ENCODE measurements at regions not wholly inside any gene's neighbourhood (a gene's known extent, or its start where the extent isn't known, plus 50 kb on each side); places are given as distances from the start of the nearest gene placed in this dataset.
"Not testable (repeated sequence)": the region's sequence is repeated elsewhere in the genome, so short reads cannot be mapped to it uniquely, and the experiment has no call there.

DNA sequence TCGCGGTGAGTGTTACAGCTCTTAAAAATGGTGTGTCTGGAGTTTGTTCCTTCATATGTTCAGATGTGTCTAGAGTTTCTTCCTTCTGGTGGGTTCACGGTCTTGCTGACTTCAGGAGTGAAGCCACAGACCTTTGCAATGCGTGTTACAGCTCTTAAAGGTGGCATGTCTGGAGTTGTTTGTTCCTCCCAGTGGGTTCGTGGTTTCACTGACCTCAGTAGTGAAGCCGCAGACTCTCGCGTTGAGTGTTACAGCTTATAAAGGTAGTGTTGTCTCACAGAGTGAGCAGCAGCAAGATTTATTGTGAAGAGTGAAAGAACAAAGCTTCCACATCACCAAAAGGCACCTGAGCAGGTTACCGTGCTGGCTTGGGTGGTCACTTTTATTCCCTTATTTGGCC is 135.9 kb upstream of the INTU start:
- H3K36me3 Mint-ChIP-seq (ENCODE audit: insufficient read depth); H3K27me3 Mint-ChIP-seq (ENCODE audit: low read depth); H3K4me3 Mint-ChIP-seq; ATAC-seq; H3K9me3 Mint-ChIP-seq; H3K4me1 Mint-ChIP-seq (ENCODE audit: low read depth); DNase-seq: not testable (repeated sequence)

GRCh38 chr4:127498366-127498765 is 134.4 kb upstream of the INTU start:
- Mint-ChIP-seq H3K27me3 (ENCODE audit: low read depth) (no peaks in the 10 kb centered on the region), H3K9me3 (peaks cover 6% of the 10 kb centered on the region), H3K4me1 (ENCODE audit: low read depth) (no peaks in the 10 kb centered on the region), H3K4me3 (no peak overlapping the region), H3K36me3 (ENCODE audit: insufficient read depth) (no peaks in the 10 kb centered on the region)
- ATAC-seq (no peak), DNase-seq (no peak)

DNA sequence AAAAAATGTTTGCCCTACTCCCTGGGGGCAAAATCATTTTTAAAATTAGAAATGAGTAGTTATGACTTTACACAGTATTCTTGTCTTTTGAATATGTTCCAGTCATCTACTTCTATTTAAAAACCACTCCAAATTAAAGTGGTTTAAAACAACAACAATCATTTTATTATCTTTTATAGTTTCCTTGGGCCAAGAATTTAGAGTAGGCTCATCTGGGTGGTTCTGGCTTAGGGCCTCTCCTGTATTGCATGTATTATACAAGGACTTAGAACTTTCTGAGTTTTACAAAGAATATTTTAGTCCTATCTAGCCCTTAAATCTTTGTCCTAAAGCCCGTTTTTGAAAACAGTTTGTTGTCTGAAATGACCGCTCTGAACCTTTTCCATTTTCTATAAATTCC is 132.5 kb upstream of the INTU start:
- no peak for DNase-seq
- Mint-ChIP-seq H3K4me3 (no peak overlapping the region), H3K27me3 (ENCODE audit: low read depth) (no peaks in the 10 kb centered on the region), H3K36me3 (ENCODE audit: insufficient read depth) (no peaks in the 10 kb centered on the region), H3K4me1 (ENCODE audit: low read depth) (no peaks in the 10 kb centered on the region), H3K9me3 (peaks cover 6% of the 10 kb centered on the region)
- ATAC-seq, result no peak

DNA sequence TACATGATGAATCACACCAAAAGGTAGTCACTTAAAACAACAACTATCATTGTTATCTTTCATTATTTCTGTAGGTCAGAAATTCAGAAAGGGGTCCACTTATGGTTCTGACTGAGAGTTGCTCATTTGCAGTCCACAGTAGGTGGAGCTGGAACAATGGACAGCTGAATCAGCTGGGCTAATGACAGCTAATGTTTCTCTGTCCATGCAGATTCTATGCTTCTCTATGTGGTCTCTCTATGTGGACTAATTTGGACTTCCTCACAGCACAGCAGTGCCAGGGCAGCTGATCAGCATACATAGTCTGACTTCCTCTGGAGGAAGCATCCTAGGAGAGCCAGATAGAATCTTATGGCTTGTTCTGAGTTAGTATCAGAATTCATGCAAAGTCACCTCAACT is 131.7 kb upstream of the INTU start:
- H3K27me3 Mint-ChIP-seq (ENCODE audit: low read depth), result no peaks in the 10 kb centered on the region
- no peak overlapping the region for H3K4me3 Mint-ChIP-seq
- ATAC-seq (no peak), DNase-seq (no peak)
- H3K36me3 Mint-ChIP-seq (ENCODE audit: insufficient read depth), result no peaks in the 10 kb centered on the region
- peaks cover 6% of the 10 kb centered on the region for H3K9me3 Mint-ChIP-seq
- H3K4me1 Mint-ChIP-seq (ENCODE audit: low read depth), result no peaks in the 10 kb centered on the region

DNA sequence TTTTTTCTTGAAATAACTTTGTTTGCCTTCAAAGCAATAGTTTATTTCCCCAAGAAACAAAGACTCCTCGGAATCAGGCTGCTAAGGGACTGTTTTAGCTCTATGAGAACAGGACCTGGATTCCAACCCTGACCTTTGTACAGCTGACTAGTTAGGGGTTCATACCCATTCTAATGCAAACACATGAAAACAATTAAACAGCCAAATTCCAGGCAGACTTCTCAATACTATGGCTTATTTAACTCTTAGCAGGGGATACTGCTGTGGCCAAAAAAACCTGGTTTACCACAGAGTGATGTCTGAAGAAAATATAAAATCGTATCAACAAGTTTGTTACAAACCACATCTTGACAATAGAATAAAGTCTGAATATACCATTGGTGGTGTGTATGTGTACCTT is 129.6 kb upstream of the INTU start:
- ATAC-seq (no peak), DNase-seq (no peak)
- Mint-ChIP-seq H3K4me1 (ENCODE audit: low read depth) (no peaks in the 10 kb centered on the region), H3K27me3 (ENCODE audit: low read depth) (no peaks in the 10 kb centered on the region), H3K36me3 (ENCODE audit: insufficient read depth) (no peaks in the 10 kb centered on the region), H3K4me3 (no peak overlapping the region), H3K9me3 (peaks cover 6% of the 10 kb centered on the region)

GRCh38 chr4:127505203-127505602 is 127.6 kb upstream of the INTU start:
- H3K36me3 Mint-ChIP-seq (ENCODE audit: insufficient read depth), result no peaks in the 10 kb centered on the region

GRCh38 chr4:127506283-127506682 is 126.5 kb upstream of the INTU start:
- DNase-seq, result no peak
- H3K27me3 Mint-ChIP-seq (ENCODE audit: low read depth), result no peaks in the 10 kb centered on the region
- ATAC-seq, result no peak
- H3K4me3 Mint-ChIP-seq, result no peak overlapping the region
- H3K4me1 Mint-ChIP-seq (ENCODE audit: low read depth), result no peaks in the 10 kb centered on the region
- no peaks in the 10 kb centered on the region for H3K9me3 Mint-ChIP-seq
- H3K36me3 Mint-ChIP-seq (ENCODE audit: insufficient read depth), result no peaks in the 10 kb centered on the region

More at GRCh38 chr4:127505203-127505602, 127.6 kb upstream of the INTU start:
- no peak for ATAC-seq
- H3K9me3 Mint-ChIP-seq, result peaks cover 6% of the 10 kb centered on the region
- DNase-seq, result no peak
- H3K27me3 Mint-ChIP-seq (ENCODE audit: low read depth), result no peaks in the 10 kb centered on the region
- no peak overlapping the region for H3K4me3 Mint-ChIP-seq
- no peaks in the 10 kb centered on the region for H3K4me1 Mint-ChIP-seq (ENCODE audit: low read depth)

- Mint-ChIP-seq H3K27me3 (ENCODE audit: low read depth) (no peaks in the 10 kb centered on the region), H3K9me3 (no peaks in the 10 kb centered on the region), H3K4me1 (ENCODE audit: low read depth) (no peaks in the 10 kb centered on the region), H3K36me3 (ENCODE audit: insufficient read depth) (no peaks in the 10 kb centered on the region), H3K4me3 (no peak overlapping the region)
- no peak for DNase-seq
- no peak for ATAC-seq
Measured at GRCh38 chr4:127509155-127509554, 123.6 kb upstream of the INTU start.

DNA sequence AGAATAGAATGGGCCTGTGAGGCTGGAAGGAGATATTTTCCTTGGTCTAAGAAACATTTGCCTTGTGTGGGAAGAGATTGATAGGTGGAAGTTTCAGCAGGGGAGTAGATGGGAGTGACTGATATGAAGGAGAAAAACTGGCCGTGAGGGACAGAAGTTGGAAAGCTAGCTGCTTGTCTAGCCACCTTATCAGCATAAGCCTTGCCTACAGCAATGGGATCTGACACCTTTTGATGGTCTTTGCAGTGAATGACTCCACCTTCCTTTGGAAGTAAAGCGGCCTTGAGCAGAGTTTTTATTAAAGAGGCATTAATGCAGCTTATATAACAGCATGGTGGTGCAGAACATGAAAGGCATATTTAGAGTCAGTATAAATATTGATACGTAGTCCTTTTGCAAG is 120.1 kb upstream of the INTU start:
- not testable (repeated sequence) for H3K9me3 Mint-ChIP-seq; H3K4me1 Mint-ChIP-seq (ENCODE audit: low read depth); H3K4me3 Mint-ChIP-seq; DNase-seq; H3K36me3 Mint-ChIP-seq (ENCODE audit: insufficient read depth); ATAC-seq; H3K27me3 Mint-ChIP-seq (ENCODE audit: low read depth)

- DNase-seq; ATAC-seq; H3K36me3 Mint-ChIP-seq (ENCODE audit: insufficient read depth); H3K27me3 Mint-ChIP-seq (ENCODE audit: low read depth); H3K4me3 Mint-ChIP-seq; H3K9me3 Mint-ChIP-seq; H3K4me1 Mint-ChIP-seq (ENCODE audit: low read depth): not testable (repeated sequence)
Measured at GRCh38 chr4:127515259-127515658, 117.5 kb upstream of the INTU start.

GRCh38 chr4:127518046-127518445 is 114.7 kb upstream of the INTU start:
- Mint-ChIP-seq H3K27me3 (ENCODE audit: low read depth) (no peaks in the 10 kb centered on the region), H3K4me1 (ENCODE audit: low read depth) (no peaks in the 10 kb centered on the region), H3K9me3 (no peaks in the 10 kb centered on the region), H3K4me3 (no peak overlapping the region), H3K36me3 (ENCODE audit: insufficient read depth) (no peaks in the 10 kb centered on the region)
- DNase-seq (no peak), ATAC-seq (no peak)

DNA sequence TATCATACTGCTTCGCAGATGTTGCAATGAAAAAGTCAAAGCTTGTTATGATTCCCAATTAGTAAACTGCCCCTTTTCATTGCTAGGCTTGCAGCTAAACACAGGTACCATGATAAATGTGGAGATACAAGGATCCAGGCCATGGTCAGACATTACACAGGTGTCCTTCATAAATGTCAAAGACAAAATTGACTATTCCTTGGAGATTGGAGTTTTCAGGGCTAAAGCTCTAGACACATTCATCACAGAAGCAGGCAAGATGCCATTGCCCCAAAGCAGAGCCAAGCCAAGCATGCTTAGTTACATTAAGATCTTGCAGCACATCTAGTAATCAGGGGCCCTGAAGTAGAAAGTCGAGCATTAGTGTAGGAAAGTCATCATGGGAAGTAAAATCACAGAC is 111.3 kb upstream of the INTU start:
- Mint-ChIP-seq H3K36me3 (ENCODE audit: insufficient read depth) (no peaks in the 10 kb centered on the region), H3K4me1 (ENCODE audit: low read depth) (no peaks in the 10 kb centered on the region), H3K4me3 (no peak overlapping the region), H3K9me3 (no peaks in the 10 kb centered on the region), H3K27me3 (ENCODE audit: low read depth) (no peaks in the 10 kb centered on the region)
- DNase-seq, result no peak
- no peak for ATAC-seq

DNA sequence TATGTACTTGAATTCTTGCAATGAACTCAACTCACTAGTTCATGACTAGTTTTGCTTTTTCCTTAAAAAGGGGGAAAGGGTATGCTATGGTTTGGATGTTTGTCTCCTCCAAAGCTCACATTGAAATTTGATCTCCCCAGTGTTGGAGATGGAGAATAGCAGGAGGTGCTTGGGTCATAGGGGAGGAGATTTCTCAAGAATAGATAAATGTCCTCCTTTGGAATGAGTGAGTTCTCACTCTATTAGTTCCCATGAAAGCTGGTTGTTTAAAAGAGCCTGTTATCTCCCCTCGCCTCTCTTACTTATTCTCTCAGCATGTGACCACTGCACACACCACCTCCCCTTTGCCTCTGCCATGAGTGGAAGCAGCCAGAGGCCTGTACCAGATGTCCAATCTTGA is 109.4 kb upstream of the INTU start:
- H3K27me3 Mint-ChIP-seq (ENCODE audit: low read depth), result no peaks in the 10 kb centered on the region
- no peaks in the 10 kb centered on the region for H3K9me3 Mint-ChIP-seq
- DNase-seq (no peak), ATAC-seq (no peak)
- no peaks in the 10 kb centered on the region for H3K36me3 Mint-ChIP-seq (ENCODE audit: insufficient read depth)
- no peak overlapping the region for H3K4me3 Mint-ChIP-seq
- no peaks in the 10 kb centered on the region for H3K4me1 Mint-ChIP-seq (ENCODE audit: low read depth)

DNA sequence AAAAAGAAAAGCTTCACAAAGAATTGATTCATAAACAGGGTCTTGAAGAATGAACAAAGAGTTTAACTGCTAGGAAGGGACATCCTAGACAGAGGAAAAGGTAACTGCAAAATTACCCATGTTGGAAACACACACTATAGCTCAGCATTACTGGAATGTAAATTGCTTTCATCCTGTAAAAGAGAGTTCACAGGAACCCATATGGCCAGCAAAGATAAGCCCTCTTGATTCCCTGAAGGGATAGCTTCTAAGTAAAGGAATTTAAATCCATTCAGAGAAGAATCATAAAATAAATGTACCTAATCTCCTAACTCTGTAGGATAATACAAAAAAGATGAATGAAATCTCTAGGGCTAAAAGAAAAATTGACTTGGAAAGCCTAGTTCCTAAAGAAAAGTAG is 107.1 kb upstream of the INTU start:
- H3K36me3 Mint-ChIP-seq (ENCODE audit: insufficient read depth), result no peaks in the 10 kb centered on the region
- no peak overlapping the region for H3K4me3 Mint-ChIP-seq
- H3K9me3 Mint-ChIP-seq, result no peaks in the 10 kb centered on the region
- H3K4me1 Mint-ChIP-seq (ENCODE audit: low read depth), result no peaks in the 10 kb centered on the region
- no peaks in the 10 kb centered on the region for H3K27me3 Mint-ChIP-seq (ENCODE audit: low read depth)
- no peak for DNase-seq
- ATAC-seq, result no peak

GRCh38 chr4:127528302-127528701 is 104.5 kb upstream of the INTU start:
- DNase-seq (no peak), ATAC-seq (no peak)
- Mint-ChIP-seq H3K9me3 (no peaks in the 10 kb centered on the region), H3K36me3 (ENCODE audit: insufficient read depth) (no peaks in the 10 kb centered on the region), H3K27me3 (ENCODE audit: low read depth) (no peaks in the 10 kb centered on the region), H3K4me1 (ENCODE audit: low read depth) (no peaks in the 10 kb centered on the region), H3K4me3 (no peak overlapping the region)

DNA sequence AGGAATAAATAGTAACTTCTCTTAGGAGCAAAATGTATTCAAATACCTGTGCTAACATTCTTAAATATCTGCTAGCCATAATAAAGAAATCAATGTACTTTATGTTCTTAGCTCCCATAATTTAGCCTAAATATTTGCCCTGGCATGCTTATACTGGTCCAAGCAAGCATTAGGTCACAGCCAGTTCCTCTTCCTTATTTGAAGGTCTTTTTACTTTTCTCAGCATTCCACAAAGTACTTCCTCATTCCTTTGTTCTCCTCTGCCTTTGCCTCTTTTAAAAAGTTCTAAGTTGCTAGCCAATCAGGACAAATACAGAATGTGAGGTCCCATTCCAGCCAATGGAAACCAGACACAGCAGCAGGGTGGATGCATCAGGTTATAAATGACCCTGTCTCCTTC is 102.9 kb upstream of the INTU start:
- not testable (repeated sequence) for H3K36me3 Mint-ChIP-seq (ENCODE audit: insufficient read depth); ATAC-seq; H3K9me3 Mint-ChIP-seq; H3K27me3 Mint-ChIP-seq (ENCODE audit: low read depth); H3K4me1 Mint-ChIP-seq (ENCODE audit: low read depth); DNase-seq; H3K4me3 Mint-ChIP-seq
